Aorta (tissue), 5 donors: ENCODE measurements at regions not wholly inside any gene's neighbourhood (a gene's known extent, or its start where the extent isn't known, plus 50 kb on each side); places are given as distances from the start of the nearest gene placed in this dataset.
"Not testable (repeated sequence)": the region's sequence is repeated elsewhere in the genome, so short reads cannot be mapped to it uniquely, and the experiment has no call there.

ENCODE experiments used
- ATAC-seq: fragments of 200-7000 bp; cut with Tn5 transposase; one replicate; pipeline ENCODE4 v1.9.1; 2022; ENCODE audit warnings: moderate library complexity; ENCODE audit not compliant: low FRiP score
- DNase-seq, 2 donors: peaks; one replicate each; pipeline ENCODE4 v3.0.0-alpha.2; 2020
- H3K27ac ChIP-seq, 2 donors: one replicate each; pipeline ENCODE4 v1.5.1; 2013; ENCODE audit warnings: low read length in 2 of 2, mild to moderate bottlenecking in 2 of 2, moderate library complexity in 2 of 2, control low read depth in 1 of 2, inconsistent platforms in 1 of 2, low read depth in 1 of 2
- H3K27me3 ChIP-seq, 2 donors: one replicate each; pipeline ENCODE4 v1.6.1; 2013; ENCODE audit warnings: control low read depth in 1 of 2, low read length in 1 of 2, mild to moderate bottlenecking in 1 of 2, moderate library complexity in 1 of 2; ENCODE audit not compliant: insufficient read depth in 2 of 2, control insufficient read depth in 1 of 2
- H3K36me3 ChIP-seq, 2 donors: one replicate each; pipeline ENCODE4 v1.6.1; 2013; ENCODE audit warnings: control low read depth in 1 of 2, low read length in 1 of 2, mild to moderate bottlenecking in 1 of 2; ENCODE audit not compliant: insufficient read depth in 2 of 2, control insufficient read depth in 1 of 2
- H3K4me1 ChIP-seq, 2 donors: one replicate each; pipeline ENCODE4 v1.6.1; 2013; ENCODE audit warnings: low read length in 2 of 2, control low read depth in 1 of 2, mild to moderate bottlenecking in 1 of 2, moderate library complexity in 1 of 2; ENCODE audit not compliant: insufficient read depth in 2 of 2, control insufficient read depth in 1 of 2
- H3K4me3 ChIP-seq, 2 donors: one replicate each; pipeline ENCODE4 v1.5.1; 2013; ENCODE audit warnings: low read length in 2 of 2, control low read depth in 1 of 2, mild to moderate bottlenecking in 1 of 2
- H3K9me3 ChIP-seq: one replicate; pipeline ENCODE4 v1.6.1; 2013; ENCODE audit warnings: mild to moderate bottlenecking, low read length; ENCODE audit not compliant: control insufficient read depth
- WGBS, 2 donors: extraction: QIAGEN DNeasy Blood & Tissue Kit; methylation state at CpG; one replicate each; pipeline ENCODE4 v1.1.7; 2013; 5-methylcytosine and 5-hydroxymethylcytosine counted together
- intact Hi-C, 2 donors: fragments of 100-400 bp; cut with DNase I; formaldehyde crosslinking; loops; one replicate each; pipeline versions ENCODE4 v1.14.2 to v1.15.0; 2022
- donor health status: healthy with polysubstance abuse.
- donor health status: Bipolar disorder and iron deficiency.
- donor health status: DM: no; HTN: no; CAD: no.
- donor health status: DM: no; HTN: no; CAD: no.
- donor health status: DM: yes; HTN: yes; CAD: no.

DNA sequence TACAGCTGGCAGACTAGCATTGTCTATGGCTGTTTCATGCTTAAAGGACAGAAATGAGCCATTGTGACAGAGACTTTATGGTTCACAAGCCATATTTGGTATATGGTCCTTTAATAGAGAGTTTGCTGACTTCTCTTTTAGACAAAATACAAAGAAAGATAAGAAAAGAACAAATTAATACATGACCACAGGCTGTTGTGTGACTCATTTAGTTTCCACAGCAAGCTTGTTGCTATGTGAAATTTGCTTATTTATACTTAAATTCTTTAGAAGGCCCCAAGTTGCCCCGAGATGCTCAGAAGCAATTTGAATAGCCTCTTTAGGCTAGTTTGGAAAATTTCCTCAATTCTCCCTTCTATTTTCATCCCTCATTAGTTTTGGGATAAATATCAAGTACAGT lies 315.3 kb upstream of the RPS23 start:
- Histone ChIP-seq H3K4me3 (no peak overlapping the region), H3K27ac (no peak overlapping the region), H3K36me3 (no peaks in the 10 kb centered on the region), H3K9me3 (no peaks in the 10 kb centered on the region), H3K4me1 (peaks cover 4 to 6% of the 10 kb centered on the region in 2 donors), H3K27me3 (no peaks in the 10 kb centered on the region)
- intact Hi-C loops: loop anchor here in 1 of 2 donors (5.0 kb wide), 1 partner anchor 46 kb away; no protein-coding TSS in a partner anchor
- WGBS, 2 donors: 0 to 8% methylated on average over 1 of the region's 1 CpG
- DNase-seq (no peak), ATAC-seq (peak; percentile 31)

DNA sequence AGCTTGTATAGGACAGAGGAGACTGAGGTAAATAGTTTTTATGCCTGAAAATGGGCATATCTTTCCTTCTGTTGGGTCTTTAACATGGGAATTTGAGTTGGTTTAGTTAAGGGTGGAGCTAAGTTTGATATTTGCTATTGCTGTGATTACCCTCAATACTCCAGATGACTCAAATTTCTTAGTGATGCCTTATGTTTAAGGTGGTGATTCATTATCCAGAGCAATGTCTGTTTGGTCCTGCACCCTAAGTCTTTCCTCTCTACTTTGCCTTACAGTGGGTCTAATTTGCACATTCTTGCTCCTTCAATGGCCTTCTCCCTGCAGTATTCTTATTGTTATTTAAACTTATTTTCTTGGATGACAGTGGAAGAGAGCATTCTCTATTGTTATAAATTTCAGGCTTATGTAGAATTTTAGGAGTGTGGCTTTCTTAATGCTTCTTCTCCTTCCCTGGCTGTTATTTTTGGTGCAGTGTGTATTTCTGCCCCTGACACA lies 312.9 kb upstream of the RPS23 start:
- peaks cover 3 to 8% of the 10 kb centered on the region in 2 donors for H3K4me1 ChIP-seq
- no peak overlapping the region for H3K27ac ChIP-seq
- intact Hi-C loops: loop anchor here in 1 of 2 donors (5.0 kb wide), 1 partner anchor 44 kb away; no protein-coding TSS in a partner anchor
- H3K36me3 ChIP-seq: no peaks in the 10 kb centered on the region
- DNase-seq (no peak), ATAC-seq (no peak)
- H3K4me3 ChIP-seq: no peak overlapping the region
- H3K9me3 ChIP-seq: no peaks in the 10 kb centered on the region
- H3K27me3 ChIP-seq: no peaks in the 10 kb centered on the region

DNA sequence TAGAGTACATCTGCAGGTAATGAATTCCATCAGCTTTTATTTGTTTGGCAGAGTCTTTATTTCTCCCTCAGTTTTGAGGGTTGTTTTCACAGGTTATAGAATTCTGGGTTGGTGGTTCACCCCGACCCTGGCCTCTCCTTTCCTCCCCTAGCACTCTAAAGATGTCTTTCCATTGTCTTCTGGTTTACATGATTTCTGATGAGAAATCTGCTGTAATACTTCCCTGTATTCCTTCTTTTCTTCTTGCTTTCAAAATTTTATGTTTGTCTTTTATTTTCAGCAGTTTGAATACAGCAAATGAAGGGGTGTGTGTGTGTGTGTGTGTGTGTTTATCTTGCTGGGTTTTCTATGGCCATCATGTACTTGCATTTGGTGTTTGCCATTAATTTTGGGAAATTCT lies 312.0 kb upstream of the RPS23 start:
- 87 to 90% methylated on average over 1 of the region's 1 CpG for WGBS, 2 donors
- intact Hi-C loops: loop anchor here in 1 of 2 donors (5.0 kb wide), 1 partner anchor 43 kb away; no protein-coding TSS in a partner anchor
- H3K27me3 ChIP-seq: no peaks in the 10 kb centered on the region
- H3K27ac ChIP-seq: no peak overlapping the region
- peaks cover 3 to 6% of the 10 kb centered on the region in 2 donors for H3K4me1 ChIP-seq
- H3K4me3 ChIP-seq: no peak overlapping the region
- no peak for DNase-seq
- no peaks in the 10 kb centered on the region for H3K9me3 ChIP-seq
- H3K36me3 ChIP-seq: no peaks in the 10 kb centered on the region
- ATAC-seq: no peak

DNA sequence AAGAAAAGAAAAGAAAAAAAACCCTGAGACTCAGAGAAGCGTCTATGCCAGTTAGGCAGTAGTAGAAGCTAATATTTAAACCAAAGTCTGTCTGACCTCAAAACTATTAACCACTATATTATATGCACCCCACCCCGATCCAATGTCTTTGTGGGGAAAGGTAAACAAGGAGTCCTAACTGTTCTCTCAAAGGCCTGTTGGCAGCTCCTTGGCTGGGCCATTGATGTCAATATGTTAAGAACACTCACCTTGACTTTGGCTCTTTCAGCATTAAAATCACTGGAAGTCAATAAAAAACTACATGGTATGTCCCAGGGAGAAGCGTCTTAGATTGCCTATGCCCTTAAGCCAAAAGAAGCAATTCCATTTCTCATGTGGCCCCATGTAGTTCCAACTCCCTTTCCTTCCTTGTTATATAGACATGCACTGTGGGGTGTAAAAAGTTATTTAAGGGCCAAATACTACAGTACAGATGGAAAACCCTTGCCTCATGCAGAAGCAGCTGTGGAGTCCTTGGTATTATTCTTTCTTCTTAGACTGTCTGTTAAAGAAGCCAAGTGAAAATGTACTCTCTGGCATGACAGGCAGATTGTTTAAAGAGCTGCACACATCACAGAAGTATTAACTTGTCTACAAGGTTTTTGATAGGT lies 308.6 kb upstream of the RPS23 start:
- H3K4me1 ChIP-seq: peaks cover 3 to 6% of the 10 kb centered on the region in 2 donors
- intact Hi-C loops: no loop called here
- 26 to 30% methylated on average over 3 of the region's 3 CpGs for WGBS, 2 donors
- peak overlapping the region; percentile 28 to 57 for H3K27ac ChIP-seq
- H3K27me3 ChIP-seq: no peaks in the 10 kb centered on the region
- no peaks in the 10 kb centered on the region for H3K36me3 ChIP-seq
- no peak overlapping the region for H3K4me3 ChIP-seq
- no peak for DNase-seq
- ATAC-seq: no peak
- no peaks in the 10 kb centered on the region for H3K9me3 ChIP-seq

DNA sequence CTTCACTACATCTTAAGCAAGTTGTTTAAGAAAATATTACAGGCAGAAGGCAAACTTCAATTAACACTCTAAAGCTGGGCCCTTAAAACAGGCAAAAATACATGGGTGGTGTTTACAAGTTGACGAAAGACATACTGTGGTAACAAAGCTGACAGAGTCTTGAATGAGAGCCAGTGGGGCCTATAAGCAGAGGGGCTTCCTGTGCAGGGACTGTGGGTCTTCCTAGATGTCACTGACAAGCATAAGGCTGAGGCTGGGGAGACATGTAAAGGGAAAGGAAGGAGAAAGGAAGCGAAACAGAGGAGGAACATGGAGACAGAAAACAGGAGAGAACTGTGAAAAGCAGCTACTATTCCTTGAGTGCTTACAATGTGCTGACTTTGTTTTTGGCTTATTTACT lies 308.0 kb upstream of the RPS23 start:
- DNase-seq (no peak), ATAC-seq (no peak)
- 50 to 65% methylated on average over 2 of the region's 2 CpGs for WGBS, 2 donors
- Histone ChIP-seq H3K36me3 (no peaks in the 10 kb centered on the region), H3K27ac (peak overlapping the region in 1 of 2 donors; percentile 98), H3K27me3 (no peaks in the 10 kb centered on the region), H3K4me3 (no peak overlapping the region), H3K4me1 (peaks cover 3 to 6% of the 10 kb centered on the region in 2 donors), H3K9me3 (no peaks in the 10 kb centered on the region)
- intact Hi-C loops: no loop called here

DNA sequence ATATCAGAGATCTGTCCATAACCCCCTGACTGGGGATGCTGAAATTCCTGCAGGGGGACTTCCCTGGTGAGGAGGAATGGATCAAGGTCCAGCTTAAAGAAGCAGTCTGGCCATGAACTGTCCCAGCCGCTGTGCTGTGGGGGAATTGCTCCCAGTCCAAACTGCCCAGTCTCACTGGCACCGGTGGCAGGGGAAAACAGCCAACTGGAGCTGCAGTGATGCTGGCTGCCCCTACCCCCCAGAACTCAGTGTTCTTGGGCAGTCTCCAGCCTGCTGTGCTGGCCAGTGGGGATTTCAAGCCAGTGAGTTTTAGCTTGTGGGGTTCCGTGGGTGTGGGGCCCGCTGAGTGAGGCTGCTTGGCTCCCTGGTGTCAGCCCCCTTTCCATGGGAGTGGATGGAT lies 306.5 kb upstream of the RPS23 start:
- DNase-seq (peak; percentile 60 to 81), ATAC-seq (peak; percentile 86)
- Histone ChIP-seq H3K27me3 (no peaks in the 10 kb centered on the region), H3K9me3 (no peaks in the 10 kb centered on the region), H3K27ac (peak overlapping the region in 1 of 2 donors; percentile 11), H3K4me3 (no peak overlapping the region), H3K4me1 (peaks cover 3 to 6% of the 10 kb centered on the region in 2 donors), H3K36me3 (no peaks in the 10 kb centered on the region)
- WGBS, 2 donors: 5 to 6% methylated on average over 4 of the region's 4 CpGs
- intact Hi-C loops: no loop called here

DNA sequence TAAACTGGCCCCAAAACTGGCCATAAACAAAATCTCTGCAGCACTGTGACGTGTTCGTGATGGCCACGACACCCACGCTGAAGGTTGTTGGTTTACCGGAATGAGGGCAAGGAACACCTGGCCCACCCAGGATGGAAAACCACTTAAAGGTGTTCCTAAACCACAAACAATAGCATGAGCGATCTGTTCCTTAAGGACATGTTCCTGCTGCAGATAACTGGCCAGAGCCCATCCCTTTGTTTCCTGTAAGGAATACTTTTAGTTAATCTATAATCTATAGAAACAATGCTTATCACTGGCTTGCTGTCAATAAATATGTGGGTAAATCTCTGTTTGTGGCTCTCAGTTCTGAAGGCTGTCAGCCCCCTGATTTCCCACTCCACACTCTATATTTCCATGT lies 305.2 kb upstream of the RPS23 start:
- intact Hi-C loops, H3K4me1 ChIP-seq, H3K27ac ChIP-seq, H3K27me3 ChIP-seq, ATAC-seq, H3K36me3 ChIP-seq, DNase-seq, H3K4me3 ChIP-seq, H3K9me3 ChIP-seq: not testable (repeated sequence)
- 97 to 98% methylated on average over 6 of the region's 6 CpGs for WGBS, 2 donors

DNA sequence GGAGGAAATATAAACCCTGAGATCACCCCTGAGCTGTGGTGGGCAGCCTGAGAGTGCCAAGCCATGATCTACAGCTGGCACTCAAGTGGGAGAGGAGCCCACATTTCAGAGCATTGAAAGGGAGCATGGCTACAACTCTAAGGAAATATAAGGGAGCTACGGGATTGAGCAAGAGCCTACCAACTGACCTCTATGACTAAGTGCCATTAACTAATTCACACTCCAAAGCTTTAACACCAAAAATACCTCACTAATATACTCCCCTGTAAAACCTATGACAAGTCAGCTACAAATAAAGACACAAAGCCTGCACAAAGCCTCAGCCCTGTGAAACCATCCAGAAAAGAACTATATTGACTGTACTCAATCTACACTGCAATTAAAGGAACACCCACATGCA lies 286.8 kb upstream of the RPS23 start:
- intact Hi-C loops: no loop called here
- H3K27me3 ChIP-seq: no peaks in the 10 kb centered on the region
- 99 to 100% methylated on average over 1 of the region's 1 CpG for WGBS, 2 donors

DNA sequence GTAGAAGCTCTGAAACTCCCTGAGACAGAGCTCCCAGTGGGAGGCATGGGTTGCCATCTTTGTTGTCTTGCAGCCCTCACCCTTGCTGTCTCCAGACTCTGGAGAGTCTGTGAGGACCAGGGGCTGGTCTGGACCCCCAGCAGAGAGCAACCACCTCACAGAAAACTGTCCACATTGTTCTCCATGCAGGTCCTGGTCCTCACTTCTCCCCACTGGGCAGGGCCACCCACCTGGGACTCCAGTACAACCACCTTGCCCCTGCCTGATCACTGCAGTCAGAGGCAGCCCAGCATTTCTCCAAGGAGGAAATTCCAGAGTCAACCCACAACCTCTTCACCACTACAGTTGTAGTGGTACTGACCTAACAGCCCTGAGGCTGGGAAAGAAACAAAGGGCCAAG lies 285.6 kb upstream of the RPS23 start:
- no peaks in the 10 kb centered on the region for H3K27me3 ChIP-seq
- H3K4me3 ChIP-seq: no peak overlapping the region
- H3K36me3 ChIP-seq: no peaks in the 10 kb centered on the region
- H3K27ac ChIP-seq: no peak overlapping the region
- DNase-seq: peak in 1 of 2 donors; percentile 61
- no peak for ATAC-seq
- no peaks in the 10 kb centered on the region for H3K9me3 ChIP-seq
- intact Hi-C loops: no loop called here
- H3K4me1 ChIP-seq: peaks cover 1 to 9% of the 10 kb centered on the region in 2 donors

More for the DNA sequence above, 286.8 kb upstream of the RPS23 start:
- no peaks in the 10 kb centered on the region for H3K9me3 ChIP-seq
- DNase-seq (no peak), ATAC-seq (no peak)
- H3K4me1 ChIP-seq: peaks cover 1 to 9% of the 10 kb centered on the region in 2 donors
- no peak overlapping the region for H3K27ac ChIP-seq
- no peak overlapping the region for H3K4me3 ChIP-seq
- no peaks in the 10 kb centered on the region for H3K36me3 ChIP-seq
